Esophagus mucosa (tissue), 1 donor: ENCODE measurements at regions not wholly inside any gene's neighbourhood (a gene's known extent, or its start where the extent isn't known, plus 50 kb on each side); places are given as distances from the start of the nearest gene placed in this dataset.

Experiments used
- ATAC-seq: fragments of 200-7000 bp; cut with Tn5 transposase; one replicate; pipeline ENCODE4 v1.9.1; 2020
- donor health status: DM: yes; HTN: yes; CAD: no.

DNA sequence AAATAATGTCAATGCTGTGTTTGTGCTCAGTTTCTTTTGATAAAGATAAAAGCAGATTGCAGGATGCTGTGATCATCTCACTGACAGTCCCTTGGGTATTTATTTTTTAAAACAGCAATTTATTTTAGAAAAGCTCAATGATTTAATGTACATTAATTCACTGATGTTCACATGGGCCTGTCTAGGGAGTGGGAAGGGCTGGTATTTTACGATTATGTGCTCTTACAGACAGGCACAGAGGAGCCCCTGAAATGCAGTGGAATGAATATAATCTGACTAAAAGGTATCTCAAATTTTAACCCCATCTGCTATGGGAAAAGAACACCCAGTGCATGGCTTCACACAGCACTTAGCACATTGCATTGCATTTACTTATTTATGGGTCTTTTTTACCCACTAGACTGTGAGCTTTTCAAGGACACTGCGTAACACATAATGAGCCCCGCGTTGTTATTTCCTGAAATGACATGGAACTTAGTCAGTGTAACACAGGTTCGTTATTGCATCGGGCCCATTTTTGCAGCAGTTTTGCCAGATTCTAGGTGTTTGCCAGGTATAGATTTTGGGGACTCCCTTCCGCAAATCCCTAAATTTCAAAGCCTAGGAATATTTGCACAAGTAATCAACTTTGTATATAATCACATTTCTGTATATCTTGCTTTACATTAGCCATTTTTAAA lies 425.3 kb upstream of the FBXO33 start:
- ATAC-seq, result no peak

DNA sequence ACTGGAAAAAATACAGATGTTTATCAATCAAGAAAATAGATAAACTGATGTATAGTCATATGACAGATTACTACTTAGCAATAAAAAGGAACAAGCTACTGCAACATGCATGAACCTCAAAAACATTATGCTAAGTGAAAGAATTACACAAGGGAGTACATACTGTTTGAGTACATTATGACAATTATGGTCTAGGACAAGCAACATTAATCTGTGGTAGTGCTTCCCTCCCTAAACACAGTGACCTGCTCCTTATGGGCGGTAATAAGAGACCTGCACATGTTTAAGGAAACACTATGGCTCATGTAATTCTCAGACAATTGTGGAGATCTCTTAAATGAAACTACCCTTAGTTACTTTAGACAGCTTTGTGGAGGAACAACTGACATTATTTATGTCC lies 421.2 kb upstream of the FBXO33 start:
- ATAC-seq, result no peak

DNA sequence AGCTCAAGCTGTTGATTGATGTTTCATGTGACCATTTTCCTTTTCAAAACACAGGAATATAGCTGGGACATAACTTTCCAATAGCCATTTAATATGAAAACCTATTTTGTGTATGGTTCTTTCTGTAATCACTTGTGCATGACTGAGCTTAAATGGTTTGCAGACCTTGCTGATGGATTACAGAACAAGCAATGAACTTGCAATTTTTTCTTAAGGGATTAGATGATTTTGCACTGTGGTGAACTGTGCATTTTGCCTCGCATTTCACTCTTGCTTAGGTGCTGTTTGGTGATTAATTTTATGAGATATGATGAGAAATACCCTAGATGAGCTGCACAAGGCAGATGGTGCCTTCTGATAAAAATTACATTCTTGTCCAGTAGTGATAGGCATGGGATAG lies 419.0 kb upstream of the FBXO33 start:
- ATAC-seq, result no peak

DNA sequence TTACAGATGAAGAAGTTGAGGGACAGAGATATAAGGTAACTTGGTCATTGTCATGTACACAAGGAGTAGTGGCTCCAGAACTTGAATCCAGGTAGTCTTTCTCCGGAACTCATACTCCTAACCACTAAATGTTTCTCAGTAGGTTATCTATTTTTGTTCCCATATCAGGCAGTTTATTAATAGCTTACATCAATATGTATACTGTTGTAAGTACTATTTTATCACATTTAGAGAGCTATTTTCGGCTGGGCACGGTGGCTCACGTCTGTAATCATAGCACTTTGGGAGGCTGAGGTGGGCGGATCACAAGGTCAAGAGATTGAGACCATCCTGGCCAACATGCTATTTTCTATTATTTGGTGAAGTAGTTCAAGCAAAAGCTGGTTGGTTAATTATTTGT lies 415.6 kb upstream of the FBXO33 start:
- no peak for ATAC-seq

DNA sequence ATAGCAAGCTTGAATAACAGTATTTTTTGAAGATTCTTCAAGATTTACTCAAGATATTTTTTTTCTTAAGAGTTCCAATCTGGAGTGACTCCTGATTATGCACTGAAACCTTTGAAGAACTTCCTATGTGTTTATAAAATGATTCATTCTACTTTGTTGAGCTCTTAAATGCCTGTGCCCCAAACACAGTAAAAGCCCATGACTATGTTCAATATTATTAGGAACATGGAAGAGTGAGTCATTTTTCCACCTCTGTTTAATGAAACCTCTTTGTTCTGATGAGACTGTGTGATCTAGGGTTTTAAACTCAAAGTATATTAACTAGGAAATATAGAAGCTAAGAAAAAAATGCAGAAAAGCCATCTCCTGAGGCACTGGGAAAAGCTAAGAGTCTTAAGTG lies 415.0 kb upstream of the FBXO33 start:
- ATAC-seq, result no peak

DNA sequence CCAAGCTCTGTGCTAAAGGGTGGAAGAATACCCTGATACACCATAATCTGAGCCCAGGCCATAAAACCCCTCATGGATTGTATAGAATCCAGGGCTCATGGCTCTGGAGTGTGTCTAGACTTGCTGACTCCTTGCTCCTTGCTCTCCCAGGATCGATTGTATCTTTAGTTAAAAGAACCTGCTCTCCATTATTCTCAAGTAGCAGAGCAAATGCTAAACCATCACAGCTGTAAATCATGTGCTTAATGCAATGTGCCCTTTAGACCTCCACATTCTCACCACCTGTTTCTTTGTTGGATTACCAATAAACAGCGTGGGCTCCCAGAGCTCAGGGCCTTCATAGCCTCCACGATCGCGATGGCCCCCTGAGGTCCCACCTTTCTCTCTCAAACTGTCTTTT lies 411.6 kb upstream of the FBXO33 start:
- no peak for ATAC-seq

DNA sequence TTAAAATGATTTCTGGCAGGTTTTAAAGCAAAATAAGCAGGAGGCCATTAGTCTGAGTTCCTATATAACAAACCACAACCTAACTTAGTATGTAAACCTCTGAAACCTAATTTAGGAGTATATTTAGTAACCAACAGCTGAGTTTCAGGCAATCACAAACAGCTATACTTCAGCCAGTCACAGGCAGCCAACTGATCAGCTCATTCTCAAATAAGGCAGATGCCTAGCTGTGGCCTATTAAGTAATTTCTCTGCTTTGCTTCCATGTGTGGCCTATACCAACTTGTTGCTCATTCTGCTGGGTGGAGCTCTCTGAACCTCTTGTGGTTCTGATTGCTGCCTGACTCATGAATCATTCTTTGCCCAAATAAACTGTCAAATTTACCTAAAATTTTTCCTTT lies 408.9 kb upstream of the FBXO33 start:
- no peak for ATAC-seq

DNA sequence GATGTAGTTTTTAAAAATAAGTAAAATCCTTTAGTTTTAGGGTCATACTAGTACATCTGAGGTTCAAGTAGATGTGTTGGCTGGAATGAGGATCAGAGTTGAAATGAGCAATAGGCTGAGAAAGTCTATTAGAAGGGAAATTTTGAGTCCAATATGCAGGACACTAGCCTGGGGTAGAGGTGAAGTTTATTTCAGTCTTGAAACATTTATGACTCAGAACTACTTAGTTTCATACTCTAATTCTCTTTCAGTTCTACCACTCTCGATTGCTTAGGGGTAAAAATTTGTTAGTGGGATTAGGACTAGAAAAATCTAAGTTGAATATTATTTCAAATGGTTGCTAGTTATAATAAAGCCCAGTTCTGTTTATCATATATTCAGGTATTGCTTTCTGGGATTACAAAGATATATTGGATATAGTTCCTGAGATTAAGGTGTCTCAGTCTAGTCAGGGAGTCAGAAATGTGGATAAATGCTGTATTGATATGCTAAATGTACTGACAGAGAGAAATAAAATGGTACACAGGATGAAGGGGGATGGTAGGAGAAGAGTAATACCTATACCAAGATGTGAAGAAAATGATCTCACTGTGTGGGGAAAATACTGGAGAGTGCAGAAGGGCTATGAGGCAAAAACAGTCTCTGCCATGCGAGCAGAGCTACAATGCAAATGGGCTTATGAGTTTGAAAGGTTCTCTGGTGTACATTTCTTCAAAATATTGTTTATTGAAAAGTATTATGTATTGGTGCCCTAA lies 395.8 kb upstream of the FBXO33 start:
- ATAC-seq, result no peak

DNA sequence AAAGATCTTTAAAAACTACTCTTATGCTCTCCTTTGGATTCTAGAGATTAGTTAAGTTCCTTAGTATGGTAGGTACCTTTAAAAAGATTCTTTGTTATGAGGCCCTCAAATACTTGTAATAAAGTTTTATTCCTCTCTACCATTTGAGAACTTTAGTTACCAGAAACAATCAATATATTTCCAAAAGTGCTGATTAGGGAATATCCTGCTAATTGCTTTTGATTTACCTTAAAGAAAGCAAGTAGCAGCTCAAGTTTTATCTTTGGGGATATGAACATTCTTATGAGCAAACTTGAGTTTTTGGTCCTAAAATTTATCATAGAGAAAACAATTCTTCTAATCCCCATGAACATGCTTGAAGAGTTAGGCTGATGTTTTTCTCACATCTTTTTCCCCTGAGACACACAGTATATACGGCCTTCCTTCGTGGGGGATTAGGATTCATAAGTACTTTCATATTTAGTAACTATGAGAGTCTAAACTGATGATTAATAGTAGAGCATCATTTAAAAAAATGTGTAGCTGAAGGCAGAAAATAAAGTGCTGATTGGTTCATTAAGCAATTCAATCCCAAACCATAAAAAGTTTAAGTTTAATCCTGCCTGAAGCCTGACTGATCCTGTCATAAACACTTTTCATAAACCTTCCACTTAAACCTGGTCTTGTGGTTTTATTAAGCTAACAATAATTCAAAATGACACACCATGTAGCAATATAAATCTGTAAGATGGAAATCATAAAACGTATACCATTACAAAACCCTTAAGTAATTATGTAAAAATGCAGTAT lies 380.5 kb upstream of the FBXO33 start:
- no peak for ATAC-seq

DNA sequence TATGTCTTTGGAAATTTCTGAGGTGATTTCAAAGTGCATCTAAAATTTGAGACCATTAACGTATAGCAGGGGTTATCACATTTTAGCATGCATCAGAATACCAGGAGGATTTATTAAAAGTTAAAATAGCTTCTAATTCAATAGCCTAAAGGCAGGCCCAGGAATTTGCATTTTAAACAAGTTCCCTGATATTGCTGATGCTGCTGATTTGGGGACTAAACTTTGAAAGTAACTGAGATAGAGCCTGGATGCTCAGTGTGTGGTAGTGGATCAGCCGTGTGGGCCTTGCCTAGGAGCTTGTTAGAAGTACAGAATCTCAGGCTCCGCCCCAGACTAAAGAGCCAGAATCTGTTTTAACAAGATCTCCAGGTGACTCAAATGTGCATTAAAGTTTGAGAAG lies 375.0 kb upstream of the FBXO33 start:
- no peak for ATAC-seq

DNA sequence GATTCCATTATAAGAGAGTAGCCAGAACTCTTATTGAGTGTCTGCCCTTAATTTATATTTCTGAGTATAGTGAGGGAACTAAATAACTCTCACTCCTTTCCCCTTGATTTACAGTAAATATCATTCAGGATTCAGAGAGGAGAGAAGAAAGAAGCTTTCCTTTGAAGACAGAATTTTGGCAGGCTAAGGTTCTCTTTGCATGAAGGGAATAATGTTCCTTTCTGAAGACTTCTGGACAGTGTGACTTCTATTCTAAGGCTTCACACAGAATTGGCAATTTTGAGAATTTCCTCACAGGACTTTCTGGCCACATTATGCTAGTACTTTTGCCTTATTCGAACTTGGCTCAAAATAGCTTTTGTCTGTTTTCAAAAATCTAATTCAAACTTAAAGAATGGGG lies 352.2 kb upstream of the FBXO33 start:
- no peak for ATAC-seq

DNA sequence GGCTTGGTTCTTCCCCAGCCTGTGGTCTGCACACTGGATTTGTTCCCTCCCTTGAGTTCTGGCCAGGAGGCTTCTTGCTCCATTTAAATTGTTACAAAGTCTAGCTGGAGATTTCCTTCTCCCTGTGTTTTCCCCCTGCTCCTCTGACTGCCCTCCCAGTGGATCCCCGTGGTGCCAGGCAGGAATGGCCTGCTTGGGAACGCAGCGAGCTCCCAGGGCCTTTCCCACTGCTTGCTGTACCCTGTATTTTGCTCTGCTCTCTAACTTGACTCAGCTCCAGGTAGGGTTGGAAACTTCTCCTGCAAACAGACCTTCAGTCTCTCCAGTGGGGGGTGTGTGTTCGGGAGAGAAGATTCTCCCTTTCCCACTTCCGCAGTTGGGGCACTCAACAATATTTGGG lies 349.2 kb upstream of the FBXO33 start:
- ATAC-seq, result no peak

DNA sequence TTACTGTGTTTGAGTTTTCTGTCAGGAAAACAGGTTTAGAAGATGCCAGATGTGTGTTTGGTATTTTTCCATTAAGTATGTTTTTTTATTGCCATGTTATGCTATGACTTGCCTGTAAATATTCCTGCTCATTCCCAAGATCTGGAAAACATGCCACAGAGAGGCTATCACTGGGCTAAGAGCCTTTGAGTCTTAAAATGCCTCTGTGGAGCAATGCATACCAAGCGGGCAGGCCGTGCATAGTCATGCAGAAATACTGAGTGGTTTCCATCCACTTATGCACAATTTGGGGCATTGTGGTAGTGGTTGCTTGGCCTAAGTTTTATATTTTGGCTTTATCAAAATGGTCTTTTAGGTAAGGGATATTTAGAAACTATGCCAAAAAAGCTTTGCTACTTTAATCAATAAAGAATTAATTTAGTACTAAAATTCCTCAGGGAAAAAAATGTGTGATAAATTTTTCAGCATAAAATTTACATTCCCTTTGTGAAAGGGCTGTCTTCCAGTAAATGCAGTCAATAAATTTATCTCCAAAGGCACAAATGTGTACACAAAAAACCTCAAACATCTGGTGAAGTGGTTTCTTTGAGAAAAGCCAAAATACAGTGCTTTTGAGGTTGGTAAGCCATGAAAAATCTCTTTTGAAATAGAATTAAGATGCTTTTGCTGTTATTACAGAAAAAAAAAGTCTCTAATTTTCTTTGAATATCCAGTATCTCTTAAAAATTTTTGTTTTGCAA lies 341.3 kb upstream of the FBXO33 start:
- no peak for ATAC-seq

DNA sequence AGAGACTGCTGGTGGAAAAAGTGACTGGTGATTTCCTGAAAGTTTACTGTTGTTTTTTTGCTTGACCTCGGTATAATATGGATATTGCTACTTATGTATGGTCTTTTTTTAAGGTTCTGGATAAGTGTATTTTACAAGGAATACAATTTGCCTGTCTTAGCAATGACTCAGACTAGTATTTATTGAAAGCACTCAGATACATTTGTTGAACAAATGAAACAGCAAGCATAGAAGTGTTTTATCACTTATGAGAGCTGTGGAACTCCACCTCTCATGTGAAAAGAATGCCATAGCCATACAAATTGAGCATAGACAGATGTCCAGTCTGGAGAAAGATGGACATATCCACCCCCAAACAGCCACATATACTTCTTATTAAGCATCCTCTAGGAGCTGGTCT lies 340.4 kb upstream of the FBXO33 start:
- no peak for ATAC-seq

DNA sequence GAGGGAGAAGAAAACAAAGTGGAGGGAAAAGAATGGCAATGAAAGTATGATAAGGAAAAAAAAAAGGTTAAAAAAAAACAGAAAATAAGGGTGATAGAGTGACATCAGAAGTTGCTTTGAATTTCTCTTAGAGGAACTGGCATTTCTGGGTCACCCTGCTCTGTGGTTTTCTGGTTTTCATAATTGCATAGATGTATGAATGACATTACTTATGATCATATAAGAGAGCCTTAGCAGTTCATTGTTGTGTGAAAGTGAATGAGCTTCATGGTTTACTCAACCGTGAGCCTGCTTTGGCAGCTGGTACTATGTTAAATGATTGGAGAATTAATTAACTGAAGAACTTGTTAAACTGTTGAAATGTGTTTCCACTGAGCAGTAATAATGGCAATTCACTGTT lies 336.4 kb upstream of the FBXO33 start:
- no peak for ATAC-seq

DNA sequence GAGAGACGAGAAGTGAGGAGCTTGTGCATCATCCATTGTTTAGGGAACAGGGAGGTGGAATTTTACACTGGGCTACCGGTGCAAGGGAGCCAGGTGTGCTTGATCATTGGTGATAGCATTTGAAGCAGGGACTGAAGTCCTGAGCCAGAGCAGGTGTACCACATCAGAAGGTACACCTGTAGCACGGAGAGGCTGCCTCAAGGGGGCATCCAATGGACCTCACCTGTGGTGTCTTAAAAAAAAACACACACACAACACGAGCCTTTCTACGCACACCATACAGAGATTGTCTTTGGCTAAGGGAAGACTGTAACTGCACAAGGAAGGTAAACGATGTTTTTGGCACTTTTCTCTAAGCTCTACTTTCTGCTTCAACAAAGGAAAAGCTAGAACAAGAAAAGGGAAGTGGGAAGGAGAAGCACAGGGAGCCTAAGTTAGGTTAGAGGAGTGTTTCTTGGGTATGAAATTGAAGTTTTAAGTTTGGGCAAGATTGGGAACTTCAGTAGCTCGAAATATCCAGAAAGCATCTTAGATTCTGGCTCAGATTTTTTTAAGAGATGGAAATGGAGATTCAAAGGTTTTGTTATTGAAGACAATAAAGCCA lies 334.3 kb upstream of the FBXO33 start:
- ATAC-seq, result no peak

DNA sequence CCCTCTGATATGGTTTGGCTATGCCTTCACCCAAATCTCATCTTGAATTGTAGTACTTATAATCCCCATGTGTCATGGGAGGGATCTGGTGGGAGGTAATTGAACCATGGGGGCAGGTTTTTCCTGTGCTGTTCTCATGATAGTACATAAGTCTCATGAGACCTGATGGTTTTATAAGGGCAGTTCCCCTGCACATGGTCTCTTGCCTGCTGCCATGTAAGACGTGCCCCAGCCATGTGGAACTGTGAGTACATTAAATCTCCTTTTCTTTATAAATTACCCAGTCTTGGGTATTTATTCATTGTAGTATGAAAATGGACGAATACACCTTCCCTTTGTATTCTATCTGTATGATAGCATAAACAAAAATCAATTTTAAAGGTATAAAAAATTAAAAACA lies 333.4 kb upstream of the FBXO33 start:
- ATAC-seq, result no peak

DNA sequence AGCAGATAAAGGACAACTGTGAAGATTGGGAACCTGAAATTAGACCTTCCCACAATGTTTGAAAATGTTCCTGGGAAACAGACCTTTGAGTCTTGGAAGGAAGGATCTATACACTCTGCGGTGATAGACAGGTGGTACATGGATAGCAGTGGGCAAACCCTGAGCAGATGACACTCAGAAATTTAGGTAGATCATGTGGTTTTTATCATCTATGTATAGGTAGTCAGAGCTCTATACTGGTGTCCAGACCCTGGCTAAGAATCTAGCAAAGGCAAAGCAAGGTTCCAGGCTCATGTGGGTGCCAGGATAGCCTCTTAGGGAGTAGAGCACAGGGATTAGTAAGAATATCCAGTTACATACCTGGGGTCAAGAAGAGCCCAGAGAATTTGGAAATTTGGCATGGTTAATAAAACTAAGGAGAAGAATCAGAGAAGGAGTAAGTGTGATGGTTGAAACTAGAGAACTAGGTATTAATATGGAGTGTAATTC lies 331.2 kb upstream of the FBXO33 start:
- ATAC-seq, result no peak

DNA sequence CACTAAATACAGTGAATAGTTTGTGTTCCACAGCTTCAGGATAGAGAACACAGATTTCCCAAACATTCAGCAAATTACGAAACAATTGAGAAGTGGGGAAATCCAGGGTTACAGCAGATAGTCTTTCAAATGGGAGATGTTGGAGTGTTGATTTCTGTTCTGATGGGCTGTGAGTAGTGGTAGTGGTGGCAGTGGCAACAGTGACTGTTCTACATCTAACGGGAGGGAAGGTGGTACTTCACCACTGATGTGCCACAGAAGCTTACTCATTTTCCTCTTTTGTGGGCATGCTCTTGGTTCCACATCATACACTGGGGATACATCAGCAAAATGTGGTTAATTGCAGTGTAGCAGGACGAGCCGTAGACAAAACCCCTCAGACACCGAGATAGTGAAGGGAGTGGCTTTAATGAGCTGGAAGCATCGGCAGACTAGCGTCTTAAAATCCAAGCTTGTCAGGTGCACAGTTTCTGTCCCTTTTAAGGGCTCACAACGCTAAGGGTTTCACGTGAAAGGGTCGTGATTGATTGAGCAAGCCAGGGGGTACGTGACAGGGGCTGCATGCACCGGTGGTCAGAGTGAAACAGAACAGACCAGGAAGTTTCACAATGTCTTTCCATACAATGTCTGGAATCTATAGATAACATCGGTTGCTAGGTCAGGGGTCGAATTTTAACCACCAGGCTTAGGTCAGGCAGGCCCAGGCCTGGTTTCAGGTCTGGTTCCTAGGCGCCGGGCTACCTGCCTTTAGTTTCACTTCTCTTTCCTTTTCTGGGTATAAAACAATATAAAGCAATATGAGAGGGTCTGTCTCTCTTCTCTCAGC lies 330.6 kb upstream of the FBXO33 start:
- no peak for ATAC-seq

DNA sequence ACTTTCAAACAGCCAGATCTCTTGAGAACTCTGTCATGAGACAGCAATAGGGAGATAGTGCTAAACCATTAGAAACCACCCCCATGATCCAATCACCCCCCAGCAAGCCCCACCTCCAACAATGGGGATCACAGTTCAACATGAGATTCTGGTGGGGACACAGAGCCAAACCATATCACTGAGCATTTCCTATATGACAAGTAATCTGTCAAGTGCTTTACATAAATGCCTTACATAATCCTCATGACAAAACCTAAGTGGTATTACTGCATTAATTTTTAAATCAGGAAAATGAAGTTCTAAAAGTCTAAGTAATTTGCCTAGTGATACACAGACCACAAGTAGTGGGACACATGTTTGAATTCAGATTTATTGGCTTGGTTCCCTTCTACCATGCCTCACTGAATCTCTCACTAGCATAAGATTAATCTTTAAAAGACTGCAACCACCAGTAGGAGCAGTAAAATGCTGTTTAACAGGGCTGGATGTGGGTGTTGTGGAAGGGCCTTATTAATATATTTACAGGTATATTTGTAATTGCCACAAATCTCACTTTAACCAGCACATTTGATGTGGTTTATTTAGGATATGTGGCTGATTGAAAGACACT lies 323.1 kb upstream of the FBXO33 start:
- no peak for ATAC-seq

DNA sequence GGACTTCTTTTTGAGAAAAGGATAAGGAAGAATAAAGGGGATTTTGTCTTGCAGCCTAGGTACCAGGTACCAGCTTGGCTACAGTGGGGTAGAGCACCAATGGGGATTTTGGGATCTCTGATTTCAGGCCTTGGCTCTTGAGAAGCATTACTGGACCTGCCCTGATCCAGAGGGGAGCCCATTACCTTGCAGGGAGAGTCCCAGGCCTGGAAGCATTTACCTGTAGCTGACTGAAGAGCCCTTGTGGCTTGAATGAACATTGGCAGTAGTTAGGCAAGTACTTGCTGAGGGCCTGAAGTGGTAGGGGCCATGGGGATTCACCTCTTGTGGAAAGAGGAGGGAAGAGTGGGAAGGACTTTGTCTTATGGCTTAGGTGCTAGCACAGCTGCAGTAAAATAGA lies 308.2 kb upstream of the FBXO33 start:
- no peak for ATAC-seq
